CD4-positive, alpha-beta T cell (primary cell): ENCODE measurements at regions not wholly inside any gene's neighbourhood (a gene's known extent, or its start where the extent isn't known, plus 50 kb on each side); places are given as distances from the start of the nearest gene placed in this dataset.
"Not testable (repeated sequence)": the region's sequence is repeated elsewhere in the genome, so short reads cannot be mapped to it uniquely, and the experiment has no call there.

Source experiments
- ATAC-seq: fragments of 200-7000 bp; cut with Tn5 transposase; one replicate; pipeline ENCODE4 v1.10.0; 2022; ENCODE audit warnings: mild to moderate bottlenecking; ENCODE audit not compliant: poor library complexity
- CTCF ChIA-PET: fragments of 350-600 bp; sonication (Branson Sonifier 250); formaldehyde crosslinking; loops from one replicate; lab custom pipeline; 2021; ENCODE audit warnings: antibody characterized with exemption, inconsistent platforms; lab: Charles Lee
- POLR2A ChIA-PET: fragments of 350-600 bp; sonication (Branson Sonifier 250); formaldehyde crosslinking; loops from one replicate; lab custom pipeline; 2021; ENCODE audit warnings: antibody characterized with exemption, inconsistent platforms; lab: Charles Lee
- DNase-seq, 14 experiments: peaks; one replicate each; pipeline ENCODE4 v3.0.0-alpha.2; 2013 to 2020; ENCODE audit warnings: mixed read lengths in 2 of 14
- H3K27ac ChIP-seq, 2 donors: one replicate each; pipeline versions ENCODE4 v1.5.1 to v1.7.0; 2013; ENCODE audit warnings: low read length in 2 of 2, low read depth in 1 of 2, mild to moderate bottlenecking in 1 of 2
- H3K27me3 ChIP-seq, 2 experiments: 1 replicate in 1 of 2; 2 replicates in 1 of 2; pipeline versions ENCODE4 v1.6.1 to v1.7.0; 2013; ENCODE audit warnings: low read length in 2 of 2, control low read depth in 1 of 2, mild to moderate bottlenecking in 1 of 2, moderate library complexity in 1 of 2; ENCODE audit not compliant: insufficient read depth in 2 of 2, control insufficient read depth in 1 of 2
- H3K36me3 ChIP-seq: one replicate; pipeline ENCODE4 v1.6.1; 2013; ENCODE audit warnings: low read length, control low read depth; ENCODE audit not compliant: insufficient read depth
- H3K4me1 ChIP-seq: one replicate; pipeline ENCODE4 v1.6.1; 2013; ENCODE audit warnings: low read length, control low read depth; ENCODE audit not compliant: insufficient read depth
- H3K4me3 ChIP-seq: one replicate; pipeline ENCODE4 v1.5.1; 2013; ENCODE audit warnings: mild to moderate bottlenecking, low read length, moderate library complexity
- H3K9me3 ChIP-seq, 2 experiments: 1 replicate in 1 of 2; 2 replicates in 1 of 2; pipeline versions ENCODE4 v1.6.1 to v1.7.0; 2013; ENCODE audit warnings: low read length in 2 of 2, mild to moderate bottlenecking in 2 of 2, control low read depth in 1 of 2, moderate library complexity in 1 of 2; ENCODE audit not compliant: control insufficient read depth in 1 of 2, insufficient read depth in 1 of 2
- H3K27ac Mint-ChIP-seq: one replicate; pipeline ENCODE4 v1.8.0; 2020; ENCODE audit warnings: mixed read lengths
- H3K27me3 Mint-ChIP-seq: one replicate; pipeline ENCODE4 v1.8.0; 2021; ENCODE audit warnings: mixed read lengths
- H3K36me3 Mint-ChIP-seq: one replicate; pipeline ENCODE4 v1.8.0; 2021; ENCODE audit warnings: low read depth, mixed read lengths
- H3K4me1 Mint-ChIP-seq: one replicate; pipeline ENCODE4 v1.8.0; 2021; ENCODE audit warnings: low read depth, mixed read lengths
- H3K4me3 Mint-ChIP-seq: one replicate; pipeline ENCODE4 v1.8.0; 2020; ENCODE audit warnings: mild to moderate bottlenecking, mixed read lengths
- H3K9me3 Mint-ChIP-seq: one replicate; pipeline ENCODE4 v1.8.0; 2020; ENCODE audit warnings: mixed read lengths
- CTCF ChIP-seq: fragments of 200-600 bp; IDR thresholded peaks from one replicate; pipeline ENCODE4 v1.8.0; 2022; ENCODE audit warnings: antibody characterized with exemption, mild to moderate bottlenecking
- intact Hi-C, 2 experiments: fragments of 100-400 bp; cut with DNase I in 1 of 2; cut with micrococcal nuclease in 1 of 2; formaldehyde crosslinking; loops; one replicate each; pipeline versions ENCODE4 v1.15.1 to v1.9.0; 2023 to 2025; cut with DNase I, micrococcal nuclease

DNA sequence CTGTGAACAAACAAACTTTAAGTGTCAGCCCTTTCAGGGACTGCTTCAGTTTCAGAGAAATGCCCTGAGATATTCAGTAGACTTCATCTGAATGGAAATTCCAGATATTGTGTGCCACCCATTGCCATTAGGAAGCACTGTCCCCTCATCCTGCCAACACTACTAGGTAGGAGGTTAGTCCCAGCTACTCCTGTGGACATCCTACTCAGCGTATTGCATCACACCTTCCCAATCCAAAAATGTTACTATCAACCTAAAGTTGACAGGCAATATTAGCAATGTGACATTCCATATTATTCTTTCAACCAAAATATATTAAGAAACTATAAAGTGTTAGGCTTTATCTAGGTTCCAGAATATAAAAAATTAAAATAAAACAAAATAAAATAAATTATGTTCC, 552.0 kb upstream of the ST8SIA4 start:
- no peaks in the 10 kb centered on the region for H3K4me1 ChIP-seq
- H3K4me3 ChIP-seq: no peak overlapping the region
- no peak overlapping the region for H3K27ac ChIP-seq
- ChIA-PET CTCF (no interaction called here), POLR2A (no interaction called here)
- intact Hi-C loops: no loop called here
- Mint-ChIP-seq H3K9me3 (no peaks in the 10 kb centered on the region), H3K27me3 (no peaks in the 10 kb centered on the region), H3K36me3 (no peaks in the 10 kb centered on the region), H3K4me1 (no peaks in the 10 kb centered on the region), H3K27ac (no peak overlapping the region), H3K4me3 (no peak overlapping the region)
- H3K27me3 ChIP-seq: no peaks in the 10 kb centered on the region
- DNase-seq (no peak), ATAC-seq (no peak)
- H3K9me3 ChIP-seq: no peaks in the 10 kb centered on the region
- H3K36me3 ChIP-seq: no peaks in the 10 kb centered on the region
- no peak for TF ChIP-seq CTCF

- DNase-seq, H3K4me3 ChIP-seq, ATAC-seq, H3K4me1 Mint-ChIP-seq, POLR2A ChIA-PET, H3K27me3 ChIP-seq, H3K4me3 Mint-ChIP-seq, H3K36me3 Mint-ChIP-seq, H3K36me3 ChIP-seq, H3K4me1 ChIP-seq, H3K27me3 Mint-ChIP-seq, CTCF ChIA-PET, H3K9me3 ChIP-seq, H3K9me3 Mint-ChIP-seq, H3K27ac ChIP-seq, H3K27ac Mint-ChIP-seq, intact Hi-C loops: not testable (repeated sequence)
Observed at GRCh38 chr5:101442281-101442680, 539.2 kb upstream of the ST8SIA4 start.

DNA sequence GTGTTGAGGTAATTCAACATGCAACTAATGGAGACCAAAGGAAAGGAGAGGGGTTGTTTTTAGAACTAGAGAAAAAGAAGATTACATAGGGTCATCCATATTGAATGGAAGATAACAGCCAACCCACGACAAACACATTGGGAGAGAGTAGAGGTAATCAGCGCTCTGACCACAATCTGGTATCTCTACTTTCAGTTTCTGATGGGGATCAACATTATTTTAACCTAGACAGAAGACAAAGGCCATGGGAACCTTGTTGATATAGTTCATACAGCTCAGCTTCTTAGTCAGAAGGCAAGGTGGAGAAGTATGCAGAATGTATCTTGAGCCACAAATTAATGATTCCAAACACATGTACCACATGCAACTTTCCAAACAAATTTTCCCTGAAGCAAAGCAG, 537.1 kb upstream of the ST8SIA4 start:
- no peak for DNase-seq
- H3K9me3 Mint-ChIP-seq: no peaks in the 10 kb centered on the region
- intact Hi-C loops: no loop called here

More for the DNA sequence above, 537.1 kb upstream of the ST8SIA4 start:
- Mint-ChIP-seq H3K36me3 (no peaks in the 10 kb centered on the region), H3K27me3 (no peaks in the 10 kb centered on the region), H3K27ac (no peak overlapping the region), H3K4me3 (no peak overlapping the region), H3K4me1 (no peaks in the 10 kb centered on the region)
- H3K27me3 ChIP-seq: no peaks in the 10 kb centered on the region
- no peaks in the 10 kb centered on the region for H3K36me3 ChIP-seq
- H3K4me1 ChIP-seq: no peaks in the 10 kb centered on the region
- no peak overlapping the region for H3K4me3 ChIP-seq
- CTCF ChIA-PET: no interaction called here
- H3K9me3 ChIP-seq: peaks cover 0 to 7% of the 10 kb centered on the region in 2 experiments
- POLR2A ChIA-PET: no interaction called here
- no peak for ATAC-seq
- TF ChIP-seq CTCF: no peak
- H3K27ac ChIP-seq: no peak overlapping the region
